ENCODE measurements at regions not wholly inside any gene's neighbourhood (a gene's known extent, or its start where the extent isn't known, plus 50 kb on each side); places are given as distances from the start of the nearest gene placed in this dataset.

GRCh38 chr1:102365071-102365470 lies 368.3 kb upstream of the OLFM3 start:
- TF ChIP-seq CTCF (IDR thresholded peaks at IDR 0.05 in 8 of 11, conservative IDR thresholded peaks at IDR 0.05 in 3 of 11) (no peak), POLR2AphosphoS5 (IDR thresholded peaks at IDR 0.05) (no peak)

All from spleen (tissue), 7 donors.